NCI-H146 treated with DMSO at 0.1 percent for 48 hours (cell line): ENCODE measurements at regions not wholly inside any gene's neighbourhood (a gene's known extent, or its start where the extent isn't known, plus 50 kb on each side); places are given as distances from the start of the nearest gene placed in this dataset.

Experiments used
- DNase-seq: peaks from one replicate; lab custom pipeline; 2025; ENCODE audit not compliant: unreplicated experiment; lab: John Stamatoyannopoulos, UW

GRCh38 chr2:41446266-41446665, 601.6 kb upstream of the PKDCC start:
- no peak for DNase-seq

GRCh38 chr2:41448221-41448620, 599.6 kb upstream of the PKDCC start:
- no peak for DNase-seq

GRCh38 chr2:41457026-41457425, 590.8 kb upstream of the PKDCC start:
- DNase-seq = no peak

GRCh38 chr2:41460661-41461060, 587.2 kb upstream of the PKDCC start:
- no peak for DNase-seq

- DNase-seq = no peak
Observed at GRCh38 chr2:41464395-41464794, 583.4 kb upstream of the PKDCC start.

- DNase-seq = no peak
Observed at GRCh38 chr2:41475959-41476358, 571.9 kb upstream of the PKDCC start.

- no peak for DNase-seq
Observed at GRCh38 chr2:41482659-41483058, 565.2 kb upstream of the PKDCC start.

GRCh38 chr2:41483226-41483625, 564.6 kb upstream of the PKDCC start:
- DNase-seq = no peak

- no peak for DNase-seq
Observed at GRCh38 chr2:41483982-41484857, 563.6 kb upstream of the PKDCC start.

GRCh38 chr2:41484858-41485234, 563.0 kb upstream of the PKDCC start:
- DNase-seq = no peak

GRCh38 chr2:41486948-41487347, 560.9 kb upstream of the PKDCC start:
- no peak for DNase-seq

- no peak for DNase-seq
Observed at GRCh38 chr2:41488888-41489287, 558.9 kb upstream of the PKDCC start.

- DNase-seq = no peak
Observed at GRCh38 chr2:41489638-41490037, 558.2 kb upstream of the PKDCC start.

- no peak for DNase-seq
Observed at GRCh38 chr2:41495050-41495449, 552.8 kb upstream of the PKDCC start.

GRCh38 chr2:41496908-41497307, 550.9 kb upstream of the PKDCC start:
- no peak for DNase-seq

GRCh38 chr2:41498781-41499180, 549.0 kb upstream of the PKDCC start:
- DNase-seq = no peak

- DNase-seq = no peak
Observed at GRCh38 chr2:41500895-41501294, 546.9 kb upstream of the PKDCC start.

GRCh38 chr2:41502752-41503151, 545.1 kb upstream of the PKDCC start:
- no peak for DNase-seq

GRCh38 chr2:41504532-41504931, 543.3 kb upstream of the PKDCC start:
- DNase-seq = no peak

GRCh38 chr2:41510108-41510507, 537.7 kb upstream of the PKDCC start:
- DNase-seq = no peak

GRCh38 chr2:41521211-41521610, 526.6 kb upstream of the PKDCC start:
- no peak for DNase-seq

GRCh38 chr2:41527525-41528323, 520.1 kb upstream of the PKDCC start:
- no peak for DNase-seq
